WTC11 (cell line): ENCODE measurements at regions not wholly inside any gene's neighbourhood (a gene's known extent, or its start where the extent isn't known, plus 50 kb on each side); places are given as distances from the start of the nearest gene placed in this dataset.

Experiments
- ATAC-seq: fragments of 200-7000 bp; cut with Tn5 transposase; 2 replicates; pipeline ENCODE4 v1.10.0; 2021; ENCODE audit warnings: mild to moderate bottlenecking, moderate library complexity
- CTCF ChIA-PET: fragments of 300-600 bp; sonication (Branson Sonifier 250); formaldehyde crosslinking; loops from one replicate; lab custom pipeline; 2021; ENCODE audit warnings: antibody characterized with exemption; lab: Charles Lee
- POLR2A ChIA-PET: fragments of 350-600 bp; sonication (Branson Sonifier 250); formaldehyde crosslinking; loops from one replicate; lab custom pipeline; 2021; ENCODE audit warnings: antibody characterized with exemption; lab: Charles Lee
- DNase-seq: peaks from one replicate; pipeline ENCODE4 v3.0.0; 2021; ENCODE audit warnings: low spot score
- H3K27ac Mint-ChIP-seq: 2 replicates; pipeline ENCODE4 v1.8.0; 2021; ENCODE audit warnings: mixed read lengths
- H3K27me3 Mint-ChIP-seq: 2 replicates; pipeline ENCODE4 v1.8.0; 2021; ENCODE audit warnings: low read depth, mild to moderate bottlenecking, moderate library complexity, mixed read lengths
- H3K36me3 Mint-ChIP-seq: 2 replicates; pipeline ENCODE4 v1.8.0; 2021; ENCODE audit warnings: mixed read lengths
- H3K4me1 Mint-ChIP-seq: 2 replicates; pipeline ENCODE4 v1.8.0; 2022; ENCODE audit warnings: mixed read lengths
- H3K4me3 Mint-ChIP-seq: 2 replicates; pipeline ENCODE4 v1.8.0; 2021; ENCODE audit warnings: mild to moderate bottlenecking, moderate library complexity, mixed read lengths
- H3K9me3 Mint-ChIP-seq: 2 replicates; pipeline ENCODE4 v1.8.0; 2021; ENCODE audit warnings: mixed read lengths
- ELF4 ChIP-seq: sonication (generic); formaldehyde crosslinking; IDR thresholded peaks from 2 replicates; pipeline ENCODE4 v1.8.1; 2022; ENCODE audit warnings: low read depth, mild to moderate bottlenecking, moderate library complexity, missing genetic modification reagents
- NR3C1 ChIP-seq: sonication (generic); formaldehyde crosslinking; conservative IDR thresholded peaks from 2 replicates; pipeline ENCODE4 v1.8.1; 2023; ENCODE audit warnings: low read depth, mild to moderate bottlenecking, missing genetic modification reagents
- RELA ChIP-seq: sonication (generic); formaldehyde crosslinking; IDR thresholded peaks from 2 replicates; pipeline ENCODE4 v1.8.1; 2022; ENCODE audit warnings: missing genetic modification reagents, mild to moderate bottlenecking, borderline replicate concordance
- SMAD3 ChIP-seq: sonication (generic); formaldehyde crosslinking; IDR thresholded peaks from 2 replicates; pipeline ENCODE4 v1.8.0; 2022; ENCODE audit warnings: missing genetic modification reagents, mild to moderate bottlenecking, borderline replicate concordance
- SP1 ChIP-seq: sonication (generic); formaldehyde crosslinking; conservative IDR thresholded peaks from 2 replicates; pipeline ENCODE4 v1.8.1; 2022; ENCODE audit warnings: missing genetic modification reagents
- ZNF219 ChIP-seq: sonication (generic); formaldehyde crosslinking; IDR thresholded peaks from 2 replicates; pipeline ENCODE4 v1.8.0; 2023; ENCODE audit warnings: missing genetic modification reagents, mild to moderate bottlenecking, borderline replicate concordance
- ZNF416 ChIP-seq: fragments of 250-450 bp; sonication (Bioruptor Pico); IDR thresholded peaks from 2 replicates; pipeline ENCODE4 v1.9.0; 2021; ENCODE audit warnings: mild to moderate bottlenecking, inconsistent platforms
- TF ChIP-seq, protein P1 (sequence below): sonication (generic); formaldehyde crosslinking; conservative IDR thresholded peaks from 2 replicates; pipeline ENCODE4 v1.8.1; 2022; ENCODE audit warnings: mild to moderate bottlenecking, missing genetic modification reagents
- TF ChIP-seq, protein P2 (sequence below): sonication (generic); formaldehyde crosslinking; IDR thresholded peaks from 2 replicates; pipeline ENCODE4 v1.8.1; 2023; ENCODE audit warnings: mild to moderate bottlenecking, missing genetic modification reagents, borderline replicate concordance
- TF ChIP-seq, protein P3 (sequence below): sonication (generic); formaldehyde crosslinking; IDR thresholded peaks from 2 replicates; pipeline ENCODE4 v1.8.0; 2023; ENCODE audit warnings: missing genetic modification reagents
- TF ChIP-seq, protein P4 (sequence below): sonication (generic); formaldehyde crosslinking; IDR thresholded peaks from 2 replicates; pipeline ENCODE4 v1.8.1; 2023; ENCODE audit warnings: mild to moderate bottlenecking, moderate library complexity, missing genetic modification reagents
- TF ChIP-seq, protein P5 (sequence below): fragments of 250-450 bp; sonication (Bioruptor Pico); IDR thresholded peaks from 2 replicates; pipeline ENCODE4 v1.9.0; 2021; ENCODE audit warnings: moderate library complexity, mild to moderate bottlenecking, inconsistent platforms, borderline replicate concordance
- TF ChIP-seq, protein P6 (sequence below): sonication (generic); formaldehyde crosslinking; IDR thresholded peaks from 2 replicates; pipeline ENCODE4 v1.8.1; 2023; ENCODE audit warnings: mild to moderate bottlenecking, missing genetic modification reagents

DNA sequence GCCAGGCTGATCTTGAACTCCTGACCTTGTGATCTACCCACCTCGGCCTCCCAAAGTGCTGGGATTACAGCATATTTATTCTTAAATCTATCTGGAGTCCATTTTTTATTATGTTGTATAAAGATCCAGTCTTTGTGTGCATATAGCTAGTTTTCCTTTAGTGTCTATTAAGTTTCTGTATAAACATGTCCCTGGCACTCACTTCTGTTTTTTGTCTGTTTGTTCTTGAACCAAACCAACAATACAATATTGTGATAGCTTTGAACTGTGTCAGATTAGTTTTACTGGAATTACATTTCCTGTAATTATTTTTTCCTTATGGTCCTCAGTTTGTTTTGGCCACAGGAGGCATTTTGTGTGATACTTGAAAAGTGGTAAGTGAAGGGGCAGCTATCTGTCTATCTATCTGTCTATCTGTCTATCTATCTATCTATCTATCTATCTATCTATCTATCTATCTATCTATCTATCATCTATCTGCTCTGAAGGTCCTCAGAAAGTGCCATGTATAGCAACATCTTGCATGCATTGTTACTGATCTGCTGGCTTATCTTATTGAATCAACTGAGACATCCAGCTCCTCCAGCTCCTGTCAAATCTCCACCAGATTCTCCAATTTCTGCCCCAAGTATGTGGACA, 70.9 kb upstream of the ACVR1 start (continued):
- TF ChIP-seq, protein P1, sequence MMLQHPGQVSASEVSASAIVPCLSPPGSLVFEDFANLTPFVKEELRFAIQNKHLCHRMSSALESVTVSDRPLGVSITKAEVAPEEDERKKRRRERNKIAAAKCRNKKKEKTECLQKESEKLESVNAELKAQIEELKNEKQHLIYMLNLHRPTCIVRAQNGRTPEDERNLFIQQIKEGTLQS (CRISPR knock-in tag), result no peak
- TF ChIP-seq ZNF219 (CRISPR knock-in tag) (no peak), ZNF416 (CRISPR knock-in tag) (no peak), RELA (CRISPR knock-in tag) (no peak), ELF4 (CRISPR knock-in tag) (no peak), NR3C1 (CRISPR knock-in tag) (no peak)
- TF ChIP-seq, protein P2, sequence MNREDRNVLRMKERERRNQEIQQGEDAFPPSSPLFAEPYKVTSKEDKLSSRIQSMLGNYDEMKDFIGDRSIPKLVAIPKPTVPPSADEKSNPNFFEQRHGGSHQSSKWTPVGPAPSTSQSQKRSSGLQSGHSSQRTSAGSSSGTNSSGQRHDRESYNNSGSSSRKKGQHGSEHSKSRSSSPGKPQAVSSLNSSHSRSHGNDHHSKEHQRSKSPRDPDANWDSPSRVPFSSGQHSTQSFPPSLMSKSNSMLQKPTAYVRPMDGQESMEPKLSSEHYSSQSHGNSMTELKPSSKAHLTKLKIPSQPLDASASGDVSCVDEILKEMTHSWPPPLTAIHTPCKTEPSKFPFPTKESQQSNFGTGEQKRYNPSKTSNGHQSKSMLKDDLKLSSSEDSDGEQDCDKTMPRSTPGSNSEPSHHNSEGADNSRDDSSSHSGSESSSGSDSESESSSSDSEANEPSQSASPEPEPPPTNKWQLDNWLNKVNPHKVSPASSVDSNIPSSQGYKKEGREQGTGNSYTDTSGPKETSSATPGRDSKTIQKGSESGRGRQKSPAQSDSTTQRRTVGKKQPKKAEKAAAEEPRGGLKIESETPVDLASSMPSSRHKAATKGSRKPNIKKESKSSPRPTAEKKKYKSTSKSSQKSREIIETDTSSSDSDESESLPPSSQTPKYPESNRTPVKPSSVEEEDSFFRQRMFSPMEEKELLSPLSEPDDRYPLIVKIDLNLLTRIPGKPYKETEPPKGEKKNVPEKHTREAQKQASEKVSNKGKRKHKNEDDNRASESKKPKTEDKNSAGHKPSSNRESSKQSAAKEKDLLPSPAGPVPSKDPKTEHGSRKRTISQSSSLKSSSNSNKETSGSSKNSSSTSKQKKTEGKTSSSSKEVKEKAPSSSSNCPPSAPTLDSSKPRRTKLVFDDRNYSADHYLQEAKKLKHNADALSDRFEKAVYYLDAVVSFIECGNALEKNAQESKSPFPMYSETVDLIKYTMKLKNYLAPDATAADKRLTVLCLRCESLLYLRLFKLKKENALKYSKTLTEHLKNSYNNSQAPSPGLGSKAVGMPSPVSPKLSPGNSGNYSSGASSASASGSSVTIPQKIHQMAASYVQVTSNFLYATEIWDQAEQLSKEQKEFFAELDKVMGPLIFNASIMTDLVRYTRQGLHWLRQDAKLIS, result no peak
- TF ChIP-seq, protein P3, sequence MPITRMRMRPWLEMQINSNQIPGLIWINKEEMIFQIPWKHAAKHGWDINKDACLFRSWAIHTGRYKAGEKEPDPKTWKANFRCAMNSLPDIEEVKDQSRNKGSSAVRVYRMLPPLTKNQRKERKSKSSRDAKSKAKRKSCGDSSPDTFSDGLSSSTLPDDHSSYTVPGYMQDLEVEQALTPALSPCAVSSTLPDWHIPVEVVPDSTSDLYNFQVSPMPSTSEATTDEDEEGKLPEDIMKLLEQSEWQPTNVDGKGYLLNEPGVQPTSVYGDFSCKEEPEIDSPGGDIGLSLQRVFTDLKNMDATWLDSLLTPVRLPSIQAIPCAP (CRISPR knock-in tag), result no peak
- TF ChIP-seq, protein P4, sequence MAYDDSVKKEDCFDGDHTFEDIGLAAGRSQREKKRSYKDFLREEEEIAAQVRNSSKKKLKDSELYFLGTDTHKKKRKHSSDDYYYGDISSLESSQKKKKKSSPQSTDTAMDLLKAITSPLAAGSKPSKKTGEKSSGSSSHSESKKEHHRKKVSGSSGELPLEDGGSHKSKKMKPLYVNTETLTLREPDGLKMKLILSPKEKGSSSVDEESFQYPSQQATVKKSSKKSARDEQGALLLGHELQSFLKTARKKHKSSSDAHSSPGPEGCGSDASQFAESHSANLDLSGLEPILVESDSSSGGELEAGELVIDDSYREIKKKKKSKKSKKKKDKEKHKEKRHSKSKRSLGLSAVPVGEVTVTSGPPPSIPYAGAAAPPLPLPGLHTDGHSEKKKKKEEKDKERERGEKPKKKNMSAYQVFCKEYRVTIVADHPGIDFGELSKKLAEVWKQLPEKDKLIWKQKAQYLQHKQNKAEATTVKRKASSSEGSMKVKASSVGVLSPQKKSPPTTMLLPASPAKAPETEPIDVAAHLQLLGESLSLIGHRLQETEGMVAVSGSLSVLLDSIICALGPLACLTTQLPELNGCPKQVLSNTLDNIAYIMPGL (CRISPR knock-in tag), result no peak

DNA sequence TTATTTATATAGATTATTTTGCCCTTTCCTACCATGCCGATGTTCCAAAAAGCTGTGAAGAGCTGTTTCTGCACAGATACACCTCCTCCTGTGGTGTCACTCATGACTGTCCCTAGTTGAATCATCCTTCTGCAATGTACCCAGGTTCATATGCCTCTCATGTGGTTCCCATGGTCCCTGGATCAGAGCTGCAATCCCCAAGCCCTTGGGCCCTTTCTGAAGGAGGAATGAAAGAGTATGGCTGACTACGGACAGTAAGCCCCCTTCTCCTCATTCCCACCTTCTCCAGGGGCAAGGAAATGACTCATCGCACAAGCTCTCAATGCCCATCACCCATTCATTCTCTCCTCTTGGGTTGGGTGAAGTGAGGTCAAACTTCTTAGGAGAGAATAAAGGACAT, 63.9 kb upstream of the ACVR1 start:
- no peaks in the 10 kb centered on the region for H3K9me3 Mint-ChIP-seq
- ChIA-PET CTCF (no interaction called here), POLR2A (no interaction called here)
- ATAC-seq (no peak), DNase-seq (no peak)
- peaks cover 99% of the 10 kb centered on the region for H3K27me3 Mint-ChIP-seq
- H3K4me1 Mint-ChIP-seq, result 0 out of 2 replicates have a peak, but pooled peaks cover 6% of the 10 kb centered on the region
- no peak overlapping the region for H3K4me3 Mint-ChIP-seq
- no peak for TF ChIP-seq SMAD3 (CRISPR knock-in tag)
- TF ChIP-seq SP1 (CRISPR knock-in tag), result no peak
- TF ChIP-seq, protein P4 (CRISPR knock-in tag), result no peak
- no peak overlapping the region for H3K27ac Mint-ChIP-seq
- H3K36me3 Mint-ChIP-seq, result no peaks in the 10 kb centered on the region

DNA sequence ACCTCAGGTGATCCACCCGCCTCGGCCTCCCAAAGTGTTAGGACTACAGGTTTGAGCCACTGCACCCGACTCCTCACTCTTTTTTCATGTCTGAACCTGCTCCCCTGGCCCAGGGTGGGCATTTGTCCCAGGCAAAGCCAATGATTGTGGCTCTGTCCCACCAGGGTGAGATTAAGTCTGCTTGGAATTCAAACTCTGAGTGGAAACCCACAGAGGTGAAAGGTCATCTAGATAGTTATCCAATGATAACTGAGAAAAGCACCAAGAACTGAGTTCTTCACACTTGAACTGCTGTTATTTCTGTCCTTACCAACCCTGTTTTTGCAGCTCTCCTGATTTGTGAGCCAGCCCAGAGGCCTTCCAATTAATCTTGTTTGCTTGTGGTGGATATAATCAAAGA, 62.4 kb upstream of the ACVR1 start:
- Mint-ChIP-seq H3K27me3 (peaks cover 99% of the 10 kb centered on the region), H3K9me3 (no peaks in the 10 kb centered on the region), H3K4me3 (no peak overlapping the region), H3K27ac (no peak overlapping the region), H3K36me3 (no peaks in the 10 kb centered on the region), H3K4me1 (peaks cover 18% of the 10 kb centered on the region)
- no peak for ATAC-seq
- POLR2A ChIA-PET, result no interaction called here
- no peak for DNase-seq
- TF ChIP-seq, protein P5, sequence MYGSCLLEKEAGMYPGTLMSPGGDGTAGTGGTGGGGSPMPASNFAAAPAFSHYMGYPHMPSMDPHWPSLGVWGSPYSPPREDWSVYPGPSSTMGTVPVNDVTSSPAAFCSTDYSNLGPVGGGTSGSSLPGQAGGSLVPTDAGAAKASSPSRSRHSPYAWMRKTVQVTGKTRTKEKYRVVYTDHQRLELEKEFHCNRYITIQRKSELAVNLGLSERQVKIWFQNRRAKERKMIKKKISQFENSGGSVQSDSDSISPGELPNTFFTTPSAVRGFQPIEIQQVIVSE, result no peak
- TF ChIP-seq, protein P6, sequence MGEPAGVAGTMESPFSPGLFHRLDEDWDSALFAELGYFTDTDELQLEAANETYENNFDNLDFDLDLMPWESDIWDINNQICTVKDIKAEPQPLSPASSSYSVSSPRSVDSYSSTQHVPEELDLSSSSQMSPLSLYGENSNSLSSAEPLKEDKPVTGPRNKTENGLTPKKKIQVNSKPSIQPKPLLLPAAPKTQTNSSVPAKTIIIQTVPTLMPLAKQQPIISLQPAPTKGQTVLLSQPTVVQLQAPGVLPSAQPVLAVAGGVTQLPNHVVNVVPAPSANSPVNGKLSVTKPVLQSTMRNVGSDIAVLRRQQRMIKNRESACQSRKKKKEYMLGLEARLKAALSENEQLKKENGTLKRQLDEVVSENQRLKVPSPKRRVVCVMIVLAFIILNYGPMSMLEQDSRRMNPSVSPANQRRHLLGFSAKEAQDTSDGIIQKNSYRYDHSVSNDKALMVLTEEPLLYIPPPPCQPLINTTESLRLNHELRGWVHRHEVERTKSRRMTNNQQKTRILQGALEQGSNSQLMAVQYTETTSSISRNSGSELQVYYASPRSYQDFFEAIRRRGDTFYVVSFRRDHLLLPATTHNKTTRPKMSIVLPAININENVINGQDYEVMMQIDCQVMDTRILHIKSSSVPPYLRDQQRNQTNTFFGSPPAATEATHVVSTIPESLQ (CRISPR knock-in tag), result no peak
- CTCF ChIA-PET, result interaction anchor here (0.7 kb wide), 1 partner anchor 519 kb away, joined by 4 read pairs; no protein-coding TSS in a partner anchor
